PC-9 (cell line): ENCODE measurements at regions not wholly inside any gene's neighbourhood (a gene's known extent, or its start where the extent isn't known, plus 50 kb on each side); places are given as distances from the start of the nearest gene placed in this dataset.

ENCODE experiments used
- EZH2 ChIP-seq: fragments of 200-600 bp; sonication (generic); IDR thresholded peaks from 2 replicates; pipeline ENCODE4 v1.8.0; 2017; ENCODE audit warnings: antibody characterized with exemption, low read depth
- TF ChIP-seq, protein P1 (sequence below): fragments of 200-600 bp; sonication (generic); conservative IDR thresholded peaks from 2 replicates; pipeline ENCODE4 v1.6.1; 2017; ENCODE audit warnings: mixed run types, antibody characterized with exemption, mild to moderate bottlenecking, moderate library complexity

DNA sequence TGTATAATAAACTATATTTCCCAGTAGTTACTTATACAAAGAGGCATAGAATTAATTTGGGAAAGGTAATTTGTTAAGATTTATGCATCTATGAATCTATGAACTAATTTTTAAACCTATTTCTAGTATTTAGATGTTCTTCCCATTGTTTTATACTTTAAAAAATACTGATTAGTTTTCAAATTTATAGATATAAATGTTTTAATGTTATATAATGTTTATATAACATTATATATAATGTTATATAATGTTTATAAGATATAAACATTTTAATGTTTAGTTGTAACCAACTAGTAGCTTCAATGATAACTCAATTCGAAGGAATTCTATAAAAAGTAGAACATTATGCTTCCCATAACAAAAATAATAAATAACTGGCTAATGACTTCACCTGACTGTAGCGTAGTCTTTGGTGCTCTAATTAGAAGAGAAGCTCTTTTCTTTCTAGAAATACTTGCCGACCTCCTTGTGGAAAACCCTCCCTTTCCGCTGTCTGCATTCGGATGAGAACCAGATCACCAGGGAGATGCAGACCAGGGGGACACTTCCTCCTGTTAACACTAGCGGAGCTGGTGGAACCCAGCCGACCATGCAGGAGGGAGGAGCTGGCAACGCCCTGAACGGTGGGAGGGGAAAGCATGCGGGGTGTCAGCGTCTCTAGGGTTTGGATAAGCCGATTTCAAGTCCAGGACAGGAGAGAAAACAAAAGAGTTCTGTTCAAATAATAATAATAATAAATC is 158.4 kb downstream of the OR2B2 start:
- TF ChIP-seq, protein P1, sequence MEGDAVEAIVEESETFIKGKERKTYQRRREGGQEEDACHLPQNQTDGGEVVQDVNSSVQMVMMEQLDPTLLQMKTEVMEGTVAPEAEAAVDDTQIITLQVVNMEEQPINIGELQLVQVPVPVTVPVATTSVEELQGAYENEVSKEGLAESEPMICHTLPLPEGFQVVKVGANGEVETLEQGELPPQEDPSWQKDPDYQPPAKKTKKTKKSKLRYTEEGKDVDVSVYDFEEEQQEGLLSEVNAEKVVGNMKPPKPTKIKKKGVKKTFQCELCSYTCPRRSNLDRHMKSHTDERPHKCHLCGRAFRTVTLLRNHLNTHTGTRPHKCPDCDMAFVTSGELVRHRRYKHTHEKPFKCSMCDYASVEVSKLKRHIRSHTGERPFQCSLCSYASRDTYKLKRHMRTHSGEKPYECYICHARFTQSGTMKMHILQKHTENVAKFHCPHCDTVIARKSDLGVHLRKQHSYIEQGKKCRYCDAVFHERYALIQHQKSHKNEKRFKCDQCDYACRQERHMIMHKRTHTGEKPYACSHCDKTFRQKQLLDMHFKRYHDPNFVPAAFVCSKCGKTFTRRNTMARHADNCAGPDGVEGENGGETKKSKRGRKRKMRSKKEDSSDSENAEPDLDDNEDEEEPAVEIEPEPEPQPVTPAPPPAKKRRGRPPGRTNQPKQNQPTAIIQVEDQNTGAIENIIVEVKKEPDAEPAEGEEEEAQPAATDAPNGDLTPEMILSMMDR = no peak
- TF ChIP-seq EZH2 = no peak
